HEK293T (cell line): ENCODE measurements at regions not wholly inside any gene's neighbourhood (a gene's known extent, or its start where the extent isn't known, plus 50 kb on each side); places are given as distances from the start of the nearest gene placed in this dataset.

Source experiments
- BHLHE40 ChIP-seq: fragments of 450-650 bp; IDR thresholded peaks from 2 replicates; pipeline ENCODE4 v1.6.1; 2016; ENCODE audit warnings: mild to moderate bottlenecking, moderate library complexity, borderline replicate concordance
- FOXA1 ChIP-seq: fragments of 450-650 bp; IDR thresholded peaks from 2 replicates; pipeline ENCODE4 v1.6.1; 2016; ENCODE audit warnings: mild to moderate bottlenecking
- FOXK2 ChIP-seq: fragments of 450-650 bp; IDR thresholded peaks from 2 replicates; pipeline ENCODE4 v1.6.1; 2016; ENCODE audit warnings: mild to moderate bottlenecking
- PKNOX1 ChIP-seq: fragments of 450-650 bp; IDR thresholded peaks from 2 replicates; pipeline ENCODE4 v1.6.1; 2016
- SUZ12 ChIP-seq: fragments of 450-650 bp; IDR thresholded peaks from 2 replicates; pipeline ENCODE4 v1.6.1; 2016; ENCODE audit warnings: mild to moderate bottlenecking
- TARDBP ChIP-seq: fragments of 450-650 bp; IDR thresholded peaks from 2 replicates; pipeline ENCODE4 v1.6.1; 2016

GRCh38 chr4:178028481-178028880 lies 586.2 kb upstream of the AGA start:
- TF ChIP-seq BHLHE40 (no peak), FOXK2 (no peak), FOXA1 (no peak), PKNOX1 (no peak), SUZ12 (no peak), TARDBP (no peak)
